HEK293T (cell line): ENCODE measurements at regions not wholly inside any gene's neighbourhood (a gene's known extent, or its start where the extent isn't known, plus 50 kb on each side); places are given as distances from the start of the nearest gene placed in this dataset.

Experiments used
- ARNT ChIP-seq: fragments of 450-650 bp; IDR thresholded peaks from 2 replicates; pipeline ENCODE4 v1.6.1; 2017; ENCODE audit warnings: mild to moderate bottlenecking
- BHLHE40 ChIP-seq: fragments of 450-650 bp; IDR thresholded peaks from 2 replicates; pipeline ENCODE4 v1.6.1; 2016; ENCODE audit warnings: mild to moderate bottlenecking, moderate library complexity, borderline replicate concordance
- FOXK2 ChIP-seq: fragments of 450-650 bp; IDR thresholded peaks from 2 replicates; pipeline ENCODE4 v1.6.1; 2016; ENCODE audit warnings: mild to moderate bottlenecking
- FOXM1 ChIP-seq: fragments of 450-650 bp; IDR thresholded peaks from 2 replicates; pipeline ENCODE4 v1.6.1; 2017; ENCODE audit warnings: mild to moderate bottlenecking, borderline replicate concordance
- HDGF ChIP-seq: fragments of 450-650 bp; IDR thresholded peaks from 2 replicates; pipeline ENCODE4 v1.6.1; 2017; ENCODE audit warnings: antibody characterized with exemption, borderline replicate concordance
- L3MBTL2 ChIP-seq: fragments of 450-650 bp; conservative IDR thresholded peaks from 2 replicates; pipeline ENCODE4 v1.6.1; 2016; ENCODE audit warnings: mild to moderate bottlenecking
- SP1 ChIP-seq: fragments of 450-650 bp; IDR thresholded peaks from 2 replicates; pipeline ENCODE4 v1.6.1; 2017
- TF ChIP-seq, protein P1 (sequence below): fragments of 450-650 bp; IDR thresholded peaks from 2 replicates; pipeline ENCODE4 v1.6.1; 2016

DNA sequence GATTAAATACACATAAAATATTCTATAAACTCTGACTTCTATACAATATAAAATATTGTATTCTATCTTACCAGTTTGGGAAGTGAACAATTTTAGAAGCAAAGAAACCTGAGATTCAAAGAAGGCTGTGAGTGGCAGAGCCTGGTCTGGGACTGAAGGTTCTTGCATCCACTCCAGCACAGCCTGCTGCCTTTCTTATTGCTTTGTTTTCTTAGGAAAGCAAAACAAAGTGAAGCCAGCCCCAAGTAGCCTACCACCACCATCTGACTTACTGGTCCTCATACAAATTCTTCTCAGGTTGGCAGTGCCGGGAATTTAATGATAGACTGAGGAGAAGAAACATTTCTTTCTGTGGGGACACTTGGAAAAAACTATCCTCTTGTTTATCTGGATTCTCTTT lies 129.7 kb upstream of the SMAD1 start:
- TF ChIP-seq ARNT (no peak), L3MBTL2 (no peak), FOXM1 (no peak), SP1 (no peak), BHLHE40 (no peak), HDGF (no peak), FOXK2 (no peak)
- TF ChIP-seq, protein P1, sequence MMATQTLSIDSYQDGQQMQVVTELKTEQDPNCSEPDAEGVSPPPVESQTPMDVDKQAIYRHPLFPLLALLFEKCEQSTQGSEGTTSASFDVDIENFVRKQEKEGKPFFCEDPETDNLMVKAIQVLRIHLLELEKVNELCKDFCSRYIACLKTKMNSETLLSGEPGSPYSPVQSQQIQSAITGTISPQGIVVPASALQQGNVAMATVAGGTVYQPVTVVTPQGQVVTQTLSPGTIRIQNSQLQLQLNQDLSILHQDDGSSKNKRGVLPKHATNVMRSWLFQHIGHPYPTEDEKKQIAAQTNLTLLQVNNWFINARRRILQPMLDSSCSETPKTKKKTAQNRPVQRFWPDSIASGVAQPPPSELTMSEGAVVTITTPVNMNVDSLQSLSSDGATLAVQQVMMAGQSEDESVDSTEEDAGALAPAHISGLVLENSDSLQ: no peak
